ENCODE measurements at regions not wholly inside any gene's neighbourhood (a gene's known extent, or its start where the extent isn't known, plus 50 kb on each side); places are given as distances from the start of the nearest gene placed in this dataset.

- DNase-seq: no peak
These were observed 1821.0 kb downstream of the EFNA5 start for GRCh38 chr5:105849701-105850100.

GRCh38 chr5:105840800-105841199, 1829.9 kb downstream of the EFNA5 start:
- DNase-seq: no peak

GRCh38 chr5:105836887-105837286, 1833.8 kb downstream of the EFNA5 start:
- no peak for DNase-seq

GRCh38 chr5:105836268-105836667, 1834.5 kb downstream of the EFNA5 start:
- no peak for DNase-seq

- no peak for DNase-seq
These were observed 1841.9 kb downstream of the EFNA5 start for GRCh38 chr5:105828821-105829220.

GRCh38 chr5:105821800-105822199, 1848.9 kb downstream of the EFNA5 start:
- DNase-seq: no peak

- no peak for DNase-seq
These were observed 1852.8 kb downstream of the EFNA5 start for GRCh38 chr5:105817914-105818313.

GRCh38 chr5:105817416-105817815, 1853.3 kb downstream of the EFNA5 start:
- no peak for DNase-seq

GRCh38 chr5:105816961-105817360, 1853.8 kb downstream of the EFNA5 start:
- no peak for DNase-seq

- no peak for DNase-seq
These were observed 1858.4 kb downstream of the EFNA5 start for GRCh38 chr5:105812304-105812703.

- DNase-seq: no peak
These were observed 1862.8 kb downstream of the EFNA5 start for GRCh38 chr5:105807951-105808350.

GRCh38 chr5:105807290-105807689, 1863.4 kb downstream of the EFNA5 start:
- no peak for DNase-seq

- DNase-seq: no peak
These were observed 1864.1 kb downstream of the EFNA5 start for GRCh38 chr5:105806596-105806995.

- no peak for DNase-seq
These were observed 1867.3 kb downstream of the EFNA5 start for GRCh38 chr5:105803431-105803830.

GRCh38 chr5:105794578-105794977, 1876.2 kb downstream of the EFNA5 start:
- DNase-seq: no peak

- DNase-seq: no peak
These were observed 1881.5 kb downstream of the EFNA5 start for GRCh38 chr5:105789246-105789645.

- DNase-seq: no peak
These were observed 1886.9 kb downstream of the EFNA5 start for GRCh38 chr5:105783811-105784210.

GRCh38 chr5:105782501-105782900, 1888.2 kb downstream of the EFNA5 start:
- DNase-seq: no peak

GRCh38 chr5:105773241-105773640, 1897.5 kb downstream of the EFNA5 start:
- DNase-seq: no peak

GRCh38 chr5:105767267-105767666, 1903.5 kb downstream of the EFNA5 start:
- DNase-seq: no peak

- no peak for DNase-seq
These were observed 1908.0 kb downstream of the EFNA5 start for GRCh38 chr5:105762728-105763127.

GRCh38 chr5:105754056-105754455, 1916.7 kb downstream of the EFNA5 start:
- DNase-seq: no peak

GRCh38 chr5:105752801-105753200, 1917.9 kb downstream of the EFNA5 start:
- DNase-seq: no peak

- DNase-seq: no peak
These were observed 1918.8 kb downstream of the EFNA5 start for GRCh38 chr5:105751908-105752307.

- no peak for DNase-seq
These were observed 1925.6 kb downstream of the EFNA5 start for GRCh38 chr5:105745111-105745510.

- DNase-seq: no peak
These were observed 1930.5 kb downstream of the EFNA5 start for GRCh38 chr5:105740242-105740641.

Data from stimulated activated CD4-positive, alpha-beta T cell treated with anti-CD3 and anti-CD28 coated beads, Interleukin-1b, Interleukin-23, amount 100 ng/mL, for 48 hours (primary cell).